ENCODE measurements at regions not wholly inside any gene's neighbourhood (a gene's known extent, or its start where the extent isn't known, plus 50 kb on each side); places are given as distances from the start of the nearest gene placed in this dataset.

DNA sequence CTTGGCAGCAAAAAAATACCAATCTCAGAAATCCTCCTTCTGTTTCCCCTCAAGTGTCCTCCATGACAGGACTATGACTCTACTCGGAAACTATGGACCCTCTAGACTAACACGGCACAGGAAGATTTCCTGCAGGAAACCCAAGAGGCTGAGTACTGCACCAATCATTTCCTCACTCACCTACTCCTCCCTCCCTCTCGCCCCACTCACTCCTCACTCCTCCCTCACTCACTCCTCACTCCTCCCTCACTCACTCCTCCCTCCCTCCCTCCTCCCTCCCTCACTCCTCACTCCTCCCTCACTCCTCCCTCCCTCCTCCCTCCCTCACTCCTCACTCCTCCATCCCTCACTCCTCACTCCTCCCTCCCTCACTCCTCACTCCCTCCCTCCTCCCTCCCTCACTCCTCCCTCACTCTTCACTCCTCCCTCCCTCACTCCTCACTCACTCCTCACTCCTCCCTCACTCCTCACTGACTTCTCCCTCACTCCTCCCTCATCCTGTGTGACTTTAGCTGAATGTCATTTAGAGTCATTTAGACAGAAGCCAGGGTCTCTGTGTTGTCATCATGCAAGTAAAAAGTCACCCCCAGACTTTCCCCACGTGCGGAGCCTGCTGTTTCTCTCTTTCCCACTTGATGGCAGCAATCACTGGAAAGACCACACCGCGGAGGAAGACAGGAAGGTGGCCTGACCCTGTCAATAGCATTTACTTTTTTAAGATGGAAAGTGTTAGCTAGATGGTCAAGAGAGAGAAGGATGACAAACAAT, 226.8 kb upstream of the PDE10A start (continued):
- TF ChIP-seq, protein P1, sequence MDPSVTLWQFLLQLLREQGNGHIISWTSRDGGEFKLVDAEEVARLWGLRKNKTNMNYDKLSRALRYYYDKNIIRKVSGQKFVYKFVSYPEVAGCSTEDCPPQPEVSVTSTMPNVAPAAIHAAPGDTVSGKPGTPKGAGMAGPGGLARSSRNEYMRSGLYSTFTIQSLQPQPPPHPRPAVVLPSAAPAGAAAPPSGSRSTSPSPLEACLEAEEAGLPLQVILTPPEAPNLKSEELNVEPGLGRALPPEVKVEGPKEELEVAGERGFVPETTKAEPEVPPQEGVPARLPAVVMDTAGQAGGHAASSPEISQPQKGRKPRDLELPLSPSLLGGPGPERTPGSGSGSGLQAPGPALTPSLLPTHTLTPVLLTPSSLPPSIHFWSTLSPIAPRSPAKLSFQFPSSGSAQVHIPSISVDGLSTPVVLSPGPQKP (IDR thresholded peaks at IDR 0.05; ENCODE audit: borderline replicate concordance, low read depth, low read length) = no peak

DNA sequence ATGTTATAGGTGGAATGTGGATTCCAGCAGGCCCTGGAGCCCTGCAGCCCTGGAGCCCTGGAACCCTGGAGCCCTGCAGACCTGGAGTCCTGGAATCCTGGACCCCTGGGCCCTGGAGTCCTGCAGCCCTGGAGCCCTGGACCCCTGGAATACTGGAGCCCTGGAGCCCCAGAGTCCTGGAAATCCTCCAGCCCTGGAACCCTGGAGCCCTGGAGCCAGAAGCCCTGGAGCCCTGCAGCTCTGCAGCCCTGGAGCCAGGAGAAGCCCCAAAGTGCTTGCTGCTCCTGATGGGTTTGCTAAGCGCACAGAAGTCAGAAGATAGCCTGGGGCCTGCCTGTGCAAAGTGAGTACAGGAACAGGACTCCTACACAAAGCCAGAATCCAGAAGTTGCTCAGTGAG, 223.1 kb upstream of the PDE10A start:
- no peak overlapping the region for H3K9ac ChIP-seq (ENCODE audit: low read depth, low read length)
- no peak overlapping the region for H2BK15ac ChIP-seq (ENCODE audit: low read depth, low read length)
- no peak overlapping the region for H3K14ac ChIP-seq (replicated peaks; ENCODE audit: low read depth, low read length)
- H3K79me1 ChIP-seq (ENCODE audit: low read depth in 1 of 2, low read length in 2 of 2) = peaks cover 0 to 6% of the 10 kb centered on the region in 2 experiments; a peak in 1 of 4 replicates
- H3K4me3 ChIP-seq (ENCODE audit: insufficient read depth, low read depth, low read length) = no peak overlapping the region
- H4K20me1 ChIP-seq (ENCODE audit: insufficient read depth, low read length) = no peaks in the 10 kb centered on the region; the same call in 1 of the 2 replicates
- no peak overlapping the region for H4K5ac ChIP-seq (ENCODE audit: low read depth, low read length)
- no CpG with 5 or more reads among the region's 1 CpG for WGBS, 2 experiments (ENCODE audit: extremely low coverage in 2 of 2, insufficient read length in 1 of 2)
- H3K27me3 ChIP-seq (ENCODE audit: control insufficient read depth, insufficient read depth, low read length) = no peaks in the 10 kb centered on the region
- H3K9me3 ChIP-seq (ENCODE audit: control insufficient read depth, insufficient read depth, low read length) = peaks cover 2% of the 10 kb centered on the region; the same call in 1 of the 2 replicates
- H2AK5ac ChIP-seq (ENCODE audit: low read depth, low read length) = no peak overlapping the region
- H3K18ac ChIP-seq (ENCODE audit: low read depth, low read length) = no peak overlapping the region
- dilution Hi-C loops (cut with HindIII; ENCODE audit: low sequenced_read_pairs, unreplicated experiment) = loop anchor here (25.0 kb wide), 1 partner anchor 201 kb away; no protein-coding TSS in a partner anchor
- no peak overlapping the region for H4K8ac ChIP-seq (ENCODE audit: low read depth in 2 of 2, low read length in 2 of 2)
- no TSS peak for BruUV-seq (replicated peaks)
- ChIA-PET POLR2A (ENCODE audit: unreplicated experiment) (no interaction called here), CTCF (interaction anchor here (2.6 to 2.7 kb wide), 2 partner anchors 213 to 220 kb away, joined by 17 to 25 read pairs; no protein-coding TSS in a partner anchor)
- in situ Hi-C loops (cut with MboI; ENCODE audit: low sequenced_read_pairs) = no loop called here
- intact Hi-C loops (cut with micrococcal nuclease) = loop anchor here (5.0 kb wide), 1 partner anchor 386 kb away; no protein-coding TSS in a partner anchor
- H2AFZ ChIP-seq (replicated peaks; ENCODE audit: low read length, poor library complexity) = no peak overlapping the region
- H3K4me2 ChIP-seq (ENCODE audit: low read depth, low read length) = no peak overlapping the region
- H4K91ac ChIP-seq (ENCODE audit: insufficient read depth, low read depth, low read length) = no peak overlapping the region
- DNase-seq (no peak), ATAC-seq (ENCODE audit: low read depth) (no peak)
- H3K4ac ChIP-seq (ENCODE audit: low read depth, low read length) = no peak overlapping the region
- no peaks in the 10 kb centered on the region; the same call in 1 of the 2 replicates for H3K36me3 ChIP-seq (ENCODE audit: control insufficient read depth, insufficient read depth, low read length)
- H2BK5ac ChIP-seq (ENCODE audit: low read depth, low read length, poor library complexity, severe bottlenecking) = no peak overlapping the region
- H2BK120ac ChIP-seq (ENCODE audit: low read depth, low read length) = no peak overlapping the region
- H3K9me1 ChIP-seq (ENCODE audit: insufficient read depth, low read length) = no peaks in the 10 kb centered on the region
- H3K27ac ChIP-seq (ENCODE audit: insufficient read depth, low read length) = no peak overlapping the region
- H2AK9ac ChIP-seq (replicated peaks; ENCODE audit: low read depth, low read length, poor library complexity) = no peak overlapping the region
- no peak overlapping the region for H3K56ac ChIP-seq (ENCODE audit: extremely low read depth, insufficient read depth, low read length)
- H2BK20ac ChIP-seq (ENCODE audit: low read depth, low read length) = no peak overlapping the region
- no peak overlapping the region for H3K23ac ChIP-seq (ENCODE audit: low read depth, low read length)
- H3K4me1 ChIP-seq (ENCODE audit: control insufficient read depth, insufficient read depth, low read length) = peaks cover 9% of the 10 kb centered on the region; the same call in 1 of the 2 replicates
- no peak for TF ChIP-seq BHLHE40 (IDR thresholded peaks at IDR 0.05; ENCODE audit: low read depth, low read length)
- TF ChIP-seq RFX5 (IDR thresholded peaks at IDR 0.05; ENCODE audit: low read depth, low read length) = no peak
- TF ChIP-seq, protein P2, sequence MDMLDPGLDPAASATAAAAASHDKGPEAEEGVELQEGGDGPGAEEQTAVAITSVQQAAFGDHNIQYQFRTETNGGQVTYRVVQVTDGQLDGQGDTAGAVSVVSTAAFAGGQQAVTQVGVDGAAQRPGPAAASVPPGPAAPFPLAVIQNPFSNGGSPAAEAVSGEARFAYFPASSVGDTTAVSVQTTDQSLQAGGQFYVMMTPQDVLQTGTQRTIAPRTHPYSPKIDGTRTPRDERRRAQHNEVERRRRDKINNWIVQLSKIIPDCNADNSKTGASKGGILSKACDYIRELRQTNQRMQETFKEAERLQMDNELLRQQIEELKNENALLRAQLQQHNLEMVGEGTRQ (IDR thresholded peaks at IDR 0.05; ENCODE audit: low read depth, low read length) = no peak
- TF ChIP-seq, protein P1 (IDR thresholded peaks at IDR 0.05; ENCODE audit: borderline replicate concordance, low read depth, low read length) = no peak
- TF ChIP-seq FOS (IDR thresholded peaks at IDR 0.05; ENCODE audit: low read depth, low read length) = no peak
- no peak for TF ChIP-seq MAZ (IDR thresholded peaks at IDR 0.05; ENCODE audit: borderline replicate concordance, low read depth, low read length)
- TF ChIP-seq, protein P3, sequence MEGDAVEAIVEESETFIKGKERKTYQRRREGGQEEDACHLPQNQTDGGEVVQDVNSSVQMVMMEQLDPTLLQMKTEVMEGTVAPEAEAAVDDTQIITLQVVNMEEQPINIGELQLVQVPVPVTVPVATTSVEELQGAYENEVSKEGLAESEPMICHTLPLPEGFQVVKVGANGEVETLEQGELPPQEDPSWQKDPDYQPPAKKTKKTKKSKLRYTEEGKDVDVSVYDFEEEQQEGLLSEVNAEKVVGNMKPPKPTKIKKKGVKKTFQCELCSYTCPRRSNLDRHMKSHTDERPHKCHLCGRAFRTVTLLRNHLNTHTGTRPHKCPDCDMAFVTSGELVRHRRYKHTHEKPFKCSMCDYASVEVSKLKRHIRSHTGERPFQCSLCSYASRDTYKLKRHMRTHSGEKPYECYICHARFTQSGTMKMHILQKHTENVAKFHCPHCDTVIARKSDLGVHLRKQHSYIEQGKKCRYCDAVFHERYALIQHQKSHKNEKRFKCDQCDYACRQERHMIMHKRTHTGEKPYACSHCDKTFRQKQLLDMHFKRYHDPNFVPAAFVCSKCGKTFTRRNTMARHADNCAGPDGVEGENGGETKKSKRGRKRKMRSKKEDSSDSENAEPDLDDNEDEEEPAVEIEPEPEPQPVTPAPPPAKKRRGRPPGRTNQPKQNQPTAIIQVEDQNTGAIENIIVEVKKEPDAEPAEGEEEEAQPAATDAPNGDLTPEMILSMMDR (conservative IDR thresholded peaks at IDR 0.05; ENCODE audit: low read depth, low read length) = no peak
- no peak for TF ChIP-seq MXI1 (IDR thresholded peaks at IDR 0.05; ENCODE audit: borderline replicate concordance, low read depth, low read length)
- no peak for TF ChIP-seq RAD21 (IDR thresholded peaks at IDR 0.05; ENCODE audit: low read length)
